ENCODE measurements at regions not wholly inside any gene's neighbourhood (a gene's known extent, or its start where the extent isn't known, plus 50 kb on each side); places are given as distances from the start of the nearest gene placed in this dataset.

GRCh38 chr7:138377306-138377705 lies 82.8 kb upstream of the TRIM24 start:
- TF ChIP-seq, protein P1, sequence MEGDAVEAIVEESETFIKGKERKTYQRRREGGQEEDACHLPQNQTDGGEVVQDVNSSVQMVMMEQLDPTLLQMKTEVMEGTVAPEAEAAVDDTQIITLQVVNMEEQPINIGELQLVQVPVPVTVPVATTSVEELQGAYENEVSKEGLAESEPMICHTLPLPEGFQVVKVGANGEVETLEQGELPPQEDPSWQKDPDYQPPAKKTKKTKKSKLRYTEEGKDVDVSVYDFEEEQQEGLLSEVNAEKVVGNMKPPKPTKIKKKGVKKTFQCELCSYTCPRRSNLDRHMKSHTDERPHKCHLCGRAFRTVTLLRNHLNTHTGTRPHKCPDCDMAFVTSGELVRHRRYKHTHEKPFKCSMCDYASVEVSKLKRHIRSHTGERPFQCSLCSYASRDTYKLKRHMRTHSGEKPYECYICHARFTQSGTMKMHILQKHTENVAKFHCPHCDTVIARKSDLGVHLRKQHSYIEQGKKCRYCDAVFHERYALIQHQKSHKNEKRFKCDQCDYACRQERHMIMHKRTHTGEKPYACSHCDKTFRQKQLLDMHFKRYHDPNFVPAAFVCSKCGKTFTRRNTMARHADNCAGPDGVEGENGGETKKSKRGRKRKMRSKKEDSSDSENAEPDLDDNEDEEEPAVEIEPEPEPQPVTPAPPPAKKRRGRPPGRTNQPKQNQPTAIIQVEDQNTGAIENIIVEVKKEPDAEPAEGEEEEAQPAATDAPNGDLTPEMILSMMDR (IDR thresholded peaks at IDR 0.05; ENCODE audit: control insufficient read depth, extremely low read depth, insufficient read depth) = no peak
- H3K4me3 ChIP-seq (ENCODE audit: low read depth, low read length) = no peak overlapping the region
- no peak for DNase-seq (ENCODE audit: low read depth)

DNA sequence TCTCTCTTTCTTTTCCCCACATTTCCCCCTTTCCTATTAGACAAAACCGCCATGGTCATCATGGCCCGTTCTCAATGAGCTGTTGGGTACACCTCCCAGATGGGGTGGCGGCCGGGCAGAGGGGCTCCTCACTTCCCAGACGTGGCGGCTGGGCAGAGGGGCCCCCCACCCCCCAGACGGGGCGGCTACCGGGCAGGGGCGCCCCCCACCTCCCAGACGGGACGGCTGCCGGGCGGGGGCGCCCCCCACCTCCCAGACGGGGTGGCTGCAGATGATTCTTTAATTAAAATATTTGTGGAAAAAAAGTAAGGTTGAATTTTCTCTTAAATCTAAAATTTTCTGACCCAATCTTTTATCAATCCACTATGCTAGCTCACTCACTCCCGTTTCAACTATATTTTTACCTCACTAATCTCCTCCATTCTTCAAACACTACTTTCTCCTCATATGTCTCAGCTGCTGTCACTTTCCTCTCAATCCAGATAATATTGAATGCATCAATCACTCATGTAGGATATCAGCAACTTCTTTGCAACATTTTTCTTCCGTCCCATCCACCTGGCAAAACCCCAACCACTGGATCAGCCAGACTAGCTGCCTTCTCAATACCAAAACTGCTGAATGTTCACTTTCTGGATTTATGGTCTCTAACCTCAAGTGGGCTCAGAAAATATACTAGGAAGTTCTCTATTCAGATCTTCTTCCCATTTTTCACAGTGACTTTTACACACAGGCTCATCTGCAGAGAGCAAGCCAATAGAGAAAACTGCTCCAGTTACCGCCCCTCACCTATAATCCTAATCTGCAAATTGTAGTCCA lies 81.1 kb upstream of the TRIM24 start:
- no peak overlapping the region for H3K4me3 ChIP-seq (ENCODE audit: low read depth, low read length)
- TF ChIP-seq, protein P1 (IDR thresholded peaks at IDR 0.05; ENCODE audit: control insufficient read depth, extremely low read depth, insufficient read depth) = no peak
- DNase-seq (ENCODE audit: low read depth) = no peak

DNA sequence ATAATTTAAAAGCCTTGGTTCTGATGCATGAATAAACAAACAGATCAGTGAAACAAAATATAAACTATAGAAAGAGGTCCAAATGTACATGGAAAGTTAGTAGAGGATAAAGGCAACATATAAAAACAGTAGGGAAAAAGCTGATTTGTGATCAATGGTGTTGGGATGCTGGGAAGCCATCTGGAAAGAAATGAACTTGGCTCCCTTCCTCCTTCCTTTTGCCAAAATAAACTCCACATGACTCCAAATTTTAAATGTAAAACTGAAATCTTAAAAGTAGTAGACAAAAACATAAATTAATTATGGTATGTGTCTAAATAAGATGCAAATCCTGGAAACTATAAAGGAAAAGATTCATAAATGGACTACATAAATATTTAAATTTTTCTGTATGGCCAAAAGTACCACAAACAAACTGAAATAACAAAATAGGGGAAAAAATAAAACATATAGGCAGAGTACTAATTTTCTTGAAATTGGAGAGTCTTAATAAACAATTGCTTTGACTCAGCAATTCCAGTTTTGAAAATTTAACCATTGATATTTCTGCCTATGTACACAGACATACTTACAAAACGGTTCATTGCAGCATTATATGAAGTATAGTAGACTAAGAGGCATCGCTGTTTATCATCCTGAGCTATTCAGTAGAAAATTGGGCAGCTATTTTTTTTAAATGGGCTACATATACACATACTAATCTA lies 77.0 kb upstream of the TRIM24 start:
- no peak for DNase-seq (ENCODE audit: low read depth)
- TF ChIP-seq, protein P1 (IDR thresholded peaks at IDR 0.05; ENCODE audit: control insufficient read depth, extremely low read depth, insufficient read depth) = no peak
- H3K4me3 ChIP-seq (ENCODE audit: low read depth, low read length) = no peak overlapping the region

GRCh38 chr7:138386821-138387220 lies 73.2 kb upstream of the TRIM24 start:
- H3K4me3 ChIP-seq (ENCODE audit: low read depth, low read length) = no peak overlapping the region
- TF ChIP-seq, protein P1 (IDR thresholded peaks at IDR 0.05; ENCODE audit: control insufficient read depth, extremely low read depth, insufficient read depth) = no peak
- DNase-seq (ENCODE audit: low read depth) = no peak

- TF ChIP-seq, protein P1 (IDR thresholded peaks at IDR 0.05; ENCODE audit: control insufficient read depth, extremely low read depth, insufficient read depth) = no peak
- DNase-seq (ENCODE audit: low read depth) = no peak
- H3K4me3 ChIP-seq (ENCODE audit: low read depth, low read length) = no peak overlapping the region
Measured at GRCh38 chr7:138387755-138388475, 72.1 kb upstream of the TRIM24 start.

DNA sequence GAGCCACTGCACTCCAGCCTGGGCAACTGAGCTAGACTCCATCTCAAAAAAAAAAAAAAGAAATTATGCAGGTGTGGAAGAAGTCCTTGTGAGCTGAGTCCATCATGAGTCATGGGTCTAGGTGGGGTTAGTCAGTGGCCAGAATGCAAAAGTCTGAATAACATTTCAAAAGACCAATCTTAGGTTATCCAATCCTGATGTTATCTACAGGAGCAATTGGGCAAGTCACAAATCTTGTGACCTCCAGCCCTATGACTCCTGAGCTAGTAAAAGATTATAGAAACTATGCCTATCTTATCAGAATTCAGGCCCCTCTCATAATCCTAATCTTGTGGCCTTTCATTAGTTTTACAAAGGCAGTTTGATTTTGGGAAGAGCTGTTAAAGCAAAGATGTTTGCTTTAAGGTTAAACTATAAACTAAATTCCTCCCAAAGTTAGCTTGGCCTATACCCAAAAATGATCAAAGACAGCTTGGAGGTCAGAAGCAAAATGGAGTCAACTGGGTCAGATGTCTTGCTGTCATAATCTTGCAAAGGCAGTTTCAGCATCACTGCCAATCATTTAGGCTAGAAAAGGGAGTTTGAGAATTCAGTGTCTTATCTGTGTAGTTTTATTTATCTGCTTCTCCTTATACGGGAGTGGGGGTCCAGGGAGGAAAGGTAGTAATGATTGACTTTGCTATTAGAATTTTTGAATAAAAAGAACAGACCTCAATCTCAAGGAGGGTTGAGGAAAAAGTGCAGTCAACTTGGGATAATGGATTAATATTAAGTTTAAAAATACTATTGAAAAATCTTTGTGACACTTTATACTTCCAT lies 71.2 kb upstream of the TRIM24 start:
- H3K4me3 ChIP-seq (ENCODE audit: low read depth, low read length) = no peak overlapping the region
- DNase-seq (ENCODE audit: low read depth) = no peak
- TF ChIP-seq, protein P1 (IDR thresholded peaks at IDR 0.05; ENCODE audit: control insufficient read depth, extremely low read depth, insufficient read depth) = no peak

Measured in LNCaP clone FGC (cell line).